Immature natural killer cell (primary cell): ENCODE measurements at regions not wholly inside any gene's neighbourhood (a gene's known extent, or its start where the extent isn't known, plus 50 kb on each side); places are given as distances from the start of the nearest gene placed in this dataset.

Experiments used
- DNase-seq, 3 donors: peaks; one replicate each; pipeline ENCODE4 v3.0.0; 2022; ENCODE audit warnings: mixed read lengths in 1 of 3
- H3K27ac Mint-ChIP-seq, 6 donors: one replicate each; pipeline ENCODE4 v1.8.0; 2020; ENCODE audit warnings: mixed read lengths in 6 of 6, mild to moderate bottlenecking in 5 of 6, inconsistent platforms in 4 of 6, moderate library complexity in 3 of 6
- H3K27me3 Mint-ChIP-seq, 3 donors: one replicate each; pipeline ENCODE4 v1.8.0; 2020 to 2021; ENCODE audit warnings: low read depth in 3 of 3, mild to moderate bottlenecking in 3 of 3, mixed read lengths in 3 of 3, moderate library complexity in 3 of 3, inconsistent platforms in 1 of 3
- H3K36me3 Mint-ChIP-seq, 3 donors: one replicate each; pipeline ENCODE4 v1.8.0; 2020; ENCODE audit warnings: mixed read lengths in 3 of 3, inconsistent platforms in 2 of 3, mild to moderate bottlenecking in 2 of 3
- H3K4me1 Mint-ChIP-seq, 2 donors: one replicate each; pipeline ENCODE4 v1.8.0; 2020; ENCODE audit warnings: inconsistent platforms in 2 of 2, mild to moderate bottlenecking in 2 of 2, mixed read lengths in 2 of 2, moderate library complexity in 1 of 2
- H3K4me3 Mint-ChIP-seq, 5 donors: one replicate each; pipeline ENCODE4 v1.8.0; 2020; ENCODE audit warnings: mild to moderate bottlenecking in 5 of 5, mixed read lengths in 5 of 5, inconsistent platforms in 3 of 5, moderate library complexity in 3 of 5
- H3K9me3 Mint-ChIP-seq, 6 donors: one replicate each; pipeline ENCODE4 v1.8.0; 2020; ENCODE audit warnings: mild to moderate bottlenecking in 6 of 6, mixed read lengths in 6 of 6, inconsistent platforms in 4 of 6, moderate library complexity in 3 of 6

GRCh38 chr11:45060707-45061106, 85.7 kb upstream of the PRDM11 start:
- H3K4me3 Mint-ChIP-seq: no peak overlapping the region
- DNase-seq: no peak
- peaks cover 0 to 9% of the 10 kb centered on the region in 2 donors for H3K4me1 Mint-ChIP-seq
- peaks cover 0 to 3% (median 2%) of the 10 kb centered on the region in 3 donors for H3K36me3 Mint-ChIP-seq
- peaks cover 0 to 7% (median 2%) of the 10 kb centered on the region in 3 donors for H3K27me3 Mint-ChIP-seq
- no peak overlapping the region for H3K27ac Mint-ChIP-seq
- peaks cover 0 to 4% (median under 1%) of the 10 kb centered on the region in 6 donors for H3K9me3 Mint-ChIP-seq

- Mint-ChIP-seq H3K27ac (no peak overlapping the region), H3K4me3 (no peak overlapping the region), H3K4me1 (peaks cover 0 to 9% of the 10 kb centered on the region in 2 donors), H3K9me3 (peaks cover 0 to 4% (median under 1%) of the 10 kb centered on the region in 6 donors), H3K27me3 (peaks cover 0 to 4% (median 2%) of the 10 kb centered on the region in 3 donors), H3K36me3 (peaks cover 0 to 3% (median 0%) of the 10 kb centered on the region in 3 donors)
- DNase-seq: no peak
Measured at GRCh38 chr11:45061641-45062040, 84.8 kb upstream of the PRDM11 start.

- Mint-ChIP-seq H3K27me3 (peaks cover 0 to 4% (median 2%) of the 10 kb centered on the region in 3 donors), H3K9me3 (peaks cover 0 to 4% (median under 1%) of the 10 kb centered on the region in 6 donors), H3K4me3 (no peak overlapping the region), H3K27ac (no peak overlapping the region), H3K4me1 (peaks cover 0 to 9% of the 10 kb centered on the region in 2 donors), H3K36me3 (peaks cover 0 to 3% (median 0%) of the 10 kb centered on the region in 3 donors)
- no peak for DNase-seq
Measured at GRCh38 chr11:45062115-45062514, 84.3 kb upstream of the PRDM11 start.

GRCh38 chr11:45062974-45063635, 83.3 kb upstream of the PRDM11 start:
- H3K27me3 Mint-ChIP-seq: peaks cover 0 to 5% (median 3%) of the 10 kb centered on the region in 3 donors
- H3K36me3 Mint-ChIP-seq: peaks cover 0 to 3% (median 0%) of the 10 kb centered on the region in 3 donors
- H3K4me1 Mint-ChIP-seq: peaks cover 0 to 7% of the 10 kb centered on the region in 2 donors
- peaks cover 0 to 5% (median under 1%) of the 10 kb centered on the region in 6 donors for H3K9me3 Mint-ChIP-seq
- H3K4me3 Mint-ChIP-seq: no peak overlapping the region
- peak overlapping the region in 1 of 6 donors; percentile 30 for H3K27ac Mint-ChIP-seq
- no peak for DNase-seq

DNA sequence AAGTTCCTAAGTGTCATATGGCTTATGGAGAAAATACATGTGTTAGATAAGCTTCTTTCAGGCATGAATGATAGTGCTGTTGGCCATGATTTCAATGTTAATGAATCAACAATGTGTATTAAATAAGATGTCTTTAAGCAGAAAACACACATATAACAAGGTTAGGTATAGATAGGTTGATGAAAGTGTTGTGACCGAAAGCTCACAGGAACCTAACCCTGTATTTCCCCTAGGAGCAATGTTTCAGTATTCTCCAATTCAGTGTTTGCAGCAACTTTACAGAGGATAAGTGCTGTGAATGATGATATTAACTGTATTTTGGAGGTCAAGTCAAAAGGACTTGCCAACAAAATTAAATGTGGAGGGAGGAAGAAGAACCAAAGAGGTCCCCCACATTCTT, 82.8 kb upstream of the PRDM11 start:
- no peak for DNase-seq
- peaks cover 0 to 5% (median under 1%) of the 10 kb centered on the region in 6 donors for H3K9me3 Mint-ChIP-seq
- peaks cover 0 to 6% (median 4%) of the 10 kb centered on the region in 3 donors for H3K27me3 Mint-ChIP-seq

GRCh38 chr11:45067966-45068365, 78.5 kb upstream of the PRDM11 start:
- Mint-ChIP-seq H3K27ac (no peak overlapping the region), H3K4me3 (no peak overlapping the region), H3K36me3 (peaks cover 0 to 3% (median 0%) of the 10 kb centered on the region in 3 donors), H3K9me3 (peaks cover 0 to 5% (median under 1%) of the 10 kb centered on the region in 6 donors), H3K27me3 (peaks cover 0 to 11% (median 6%) of the 10 kb centered on the region in 3 donors), H3K4me1 (peaks cover 6 to 8% of the 10 kb centered on the region in 2 donors)
- no peak for DNase-seq

More for the DNA sequence above, 82.8 kb upstream of the PRDM11 start:
- peaks cover 0 to 2% of the 10 kb centered on the region in 2 donors for H3K4me1 Mint-ChIP-seq
- peaks cover 0 to 3% (median 0%) of the 10 kb centered on the region in 3 donors for H3K36me3 Mint-ChIP-seq
- H3K4me3 Mint-ChIP-seq: no peak overlapping the region
- H3K27ac Mint-ChIP-seq: no peak overlapping the region

DNA sequence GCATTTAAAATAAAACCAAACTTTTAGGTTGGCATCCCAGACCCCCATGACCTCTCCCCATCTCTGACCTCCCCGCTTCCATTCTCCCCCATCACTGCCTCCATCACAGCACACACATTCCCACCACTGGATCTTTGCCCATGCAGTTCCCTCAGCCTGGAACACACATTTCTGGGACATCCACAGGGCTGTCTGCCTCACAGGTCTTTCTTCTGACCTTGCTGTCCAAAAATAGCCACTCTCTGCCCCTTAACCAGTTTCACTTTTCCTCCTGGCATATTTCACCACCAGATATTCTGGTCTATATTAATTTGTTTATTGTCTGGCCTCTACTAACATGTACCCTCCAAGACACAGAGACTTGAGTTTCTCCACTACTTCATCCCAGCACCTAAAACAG, 75.2 kb upstream of the PRDM11 start:
- H3K27ac Mint-ChIP-seq: no peak overlapping the region
- H3K36me3 Mint-ChIP-seq: no peaks in the 10 kb centered on the region
- H3K4me3 Mint-ChIP-seq: no peak overlapping the region
- peaks cover 3 to 9% (median 7%) of the 10 kb centered on the region in 3 donors for H3K27me3 Mint-ChIP-seq
- H3K4me1 Mint-ChIP-seq: peaks cover 23 to 30% of the 10 kb centered on the region in 2 donors
- DNase-seq: no peak
- H3K9me3 Mint-ChIP-seq: peaks cover 0 to 1% (median 0%) of the 10 kb centered on the region in 6 donors

DNA sequence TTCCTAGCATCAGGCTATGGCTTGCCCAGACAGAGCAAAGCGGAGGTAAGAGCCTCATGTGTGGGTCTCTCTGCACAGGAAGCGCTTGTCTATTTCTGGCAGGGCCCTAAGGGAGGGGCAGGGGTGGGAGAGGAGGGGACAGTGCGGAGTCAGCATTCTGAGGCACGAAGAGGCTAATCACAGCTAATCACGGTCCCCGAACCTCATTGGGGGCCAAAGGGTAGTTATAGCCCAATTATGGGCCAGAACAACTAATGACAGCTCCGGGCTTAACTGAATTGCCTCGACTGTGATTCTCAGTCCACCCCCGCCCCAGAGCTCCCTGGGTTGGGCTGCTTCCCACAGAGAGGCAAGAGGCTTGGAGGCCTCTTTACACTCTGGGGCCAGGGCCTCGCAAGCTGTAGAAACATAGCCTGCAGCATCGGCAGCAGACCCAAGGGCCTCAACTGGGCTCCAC, 72.7 kb upstream of the PRDM11 start:
- DNase-seq: peak in 2 of 3 donors; percentile 20 to 26
- peaks cover 4 to 13% (median 5%) of the 10 kb centered on the region in 3 donors for H3K27me3 Mint-ChIP-seq
- H3K4me1 Mint-ChIP-seq: peaks cover 27 to 39% of the 10 kb centered on the region in 2 donors
- peak overlapping the region in 1 of 6 donors; percentile 12 for H3K27ac Mint-ChIP-seq
- no peaks in the 10 kb centered on the region for H3K9me3 Mint-ChIP-seq
- peak overlapping the region in 3 of 5 donors; percentile 31 to 58 (median 39) for H3K4me3 Mint-ChIP-seq
- H3K36me3 Mint-ChIP-seq: no peaks in the 10 kb centered on the region

- H3K36me3 Mint-ChIP-seq: no peaks in the 10 kb centered on the region
- peaks cover 45 to 57% of the 10 kb centered on the region in 2 donors for H3K4me1 Mint-ChIP-seq
- H3K9me3 Mint-ChIP-seq: no peaks in the 10 kb centered on the region
- H3K4me3 Mint-ChIP-seq: no peak overlapping the region
- no peak for DNase-seq
- H3K27me3 Mint-ChIP-seq: peaks cover 8 to 20% (median 9%) of the 10 kb centered on the region in 3 donors
- H3K27ac Mint-ChIP-seq: no peak overlapping the region
Measured at GRCh38 chr11:45075519-45075918, 70.9 kb upstream of the PRDM11 start.

DNA sequence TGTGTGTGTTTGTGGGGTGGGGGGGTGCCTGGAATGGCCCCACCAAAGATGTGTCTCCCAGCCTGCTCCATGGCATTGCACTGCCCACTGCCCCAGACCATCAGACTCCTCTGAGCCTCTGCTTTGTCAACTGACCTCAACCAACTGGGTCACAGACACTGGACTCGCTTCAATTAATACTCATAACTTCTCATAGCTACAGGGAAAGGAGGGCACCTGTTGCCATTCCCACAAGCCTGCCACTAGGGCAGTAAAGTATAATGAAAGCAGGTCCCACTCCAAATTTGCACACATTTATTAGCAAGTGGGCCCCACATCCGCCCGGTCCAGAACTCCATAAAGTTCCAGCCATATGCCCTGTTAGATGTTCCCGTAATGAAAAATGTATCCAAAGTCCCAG, 70.5 kb upstream of the PRDM11 start:
- no peaks in the 10 kb centered on the region for H3K36me3 Mint-ChIP-seq
- H3K27me3 Mint-ChIP-seq: peaks cover 8 to 20% (median 9%) of the 10 kb centered on the region in 3 donors
- H3K4me1 Mint-ChIP-seq: peaks cover 50 to 61% of the 10 kb centered on the region in 2 donors
- no peaks in the 10 kb centered on the region for H3K9me3 Mint-ChIP-seq
- H3K4me3 Mint-ChIP-seq: no peak overlapping the region
- no peak for DNase-seq
- H3K27ac Mint-ChIP-seq: no peak overlapping the region

GRCh38 chr11:45076761-45077160, 69.7 kb upstream of the PRDM11 start:
- H3K27me3 Mint-ChIP-seq: peaks cover 9 to 20% (median 12%) of the 10 kb centered on the region in 3 donors
- no peak for DNase-seq
- H3K4me1 Mint-ChIP-seq: peaks cover 58 to 69% of the 10 kb centered on the region in 2 donors
- no peaks in the 10 kb centered on the region for H3K9me3 Mint-ChIP-seq
- no peak overlapping the region for H3K27ac Mint-ChIP-seq
- H3K36me3 Mint-ChIP-seq: no peaks in the 10 kb centered on the region
- H3K4me3 Mint-ChIP-seq: no peak overlapping the region

DNA sequence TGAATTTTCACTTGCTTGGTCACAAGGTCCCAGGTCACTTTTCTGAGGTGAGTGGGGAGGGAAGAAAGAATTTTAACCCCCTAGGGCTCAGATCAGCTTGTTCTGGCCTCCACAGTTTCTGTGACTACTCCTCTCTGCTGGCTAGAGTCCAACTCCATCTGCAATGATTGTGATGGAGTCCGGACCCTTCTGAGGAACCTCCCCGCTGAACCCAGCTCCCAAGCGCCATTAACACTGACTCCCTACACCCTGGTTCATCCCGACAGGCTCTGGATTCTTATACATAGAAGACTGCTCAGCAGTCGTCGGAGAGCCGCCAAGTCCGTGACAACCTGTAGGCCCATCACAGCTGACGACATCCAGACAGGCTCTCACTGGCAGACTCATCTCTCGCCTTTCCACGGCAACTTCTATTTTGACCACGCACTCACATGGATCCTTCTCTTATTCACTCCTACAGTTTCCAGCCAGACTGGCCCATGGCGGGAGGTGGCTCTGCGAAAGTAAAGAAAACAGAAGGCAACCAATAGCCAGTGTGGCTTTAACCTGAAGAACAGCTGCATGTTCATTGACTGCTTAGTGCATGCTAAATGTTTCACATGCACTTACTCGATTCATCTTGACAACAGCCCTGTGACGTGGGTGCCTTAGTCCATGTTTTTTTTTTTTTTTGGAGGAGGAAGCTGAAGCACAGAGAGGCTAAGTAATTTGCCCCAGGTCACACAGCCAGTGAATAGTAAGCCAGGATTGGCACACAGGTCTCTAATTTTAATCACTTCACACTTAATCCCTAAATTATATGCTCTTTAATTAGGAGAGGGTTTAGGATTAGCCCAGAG, 68.0 kb upstream of the PRDM11 start:
- Mint-ChIP-seq H3K27ac (peak overlapping the region in 3 of 6 donors; percentile 71 to 90 (median 85)), H3K9me3 (peaks cover 0 to 1% (median 0%) of the 10 kb centered on the region in 6 donors)
- no peak for DNase-seq

DNA sequence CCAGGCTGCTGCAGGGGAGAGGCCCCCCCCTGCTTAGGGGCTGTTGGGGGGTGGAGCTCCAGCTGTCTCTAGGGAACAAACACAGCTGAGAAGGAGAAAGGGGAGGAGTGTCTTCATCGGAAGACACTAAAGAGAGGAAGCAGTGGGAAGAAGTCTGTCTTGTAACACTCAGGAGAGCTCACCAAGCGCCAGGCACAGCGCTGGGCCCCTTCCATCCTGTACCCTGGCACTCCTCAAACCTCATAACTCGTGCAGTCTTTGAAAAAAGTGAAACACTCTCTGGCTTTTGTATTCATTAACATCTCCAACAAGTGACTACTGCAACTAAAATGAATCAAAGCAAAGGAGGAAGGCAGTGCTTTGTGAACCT, 67.4 kb upstream of the PRDM11 start:
- peaks cover 0 to 1% (median 0%) of the 10 kb centered on the region in 6 donors for H3K9me3 Mint-ChIP-seq
- H3K4me3 Mint-ChIP-seq: peak overlapping the region; percentile 72 to 86 (median 80)
- H3K27ac Mint-ChIP-seq: peak overlapping the region; percentile 71 to 91 (median 90)
- peaks cover 4 to 26% (median 20%) of the 10 kb centered on the region in 3 donors for H3K27me3 Mint-ChIP-seq
- no peak for DNase-seq
- H3K36me3 Mint-ChIP-seq: peaks cover 0 to 4% (median 0%) of the 10 kb centered on the region in 3 donors
- H3K4me1 Mint-ChIP-seq: peaks cover 62 to 74% of the 10 kb centered on the region in 2 donors

More for the DNA sequence above, 68.0 kb upstream of the PRDM11 start:
- Mint-ChIP-seq H3K4me1 (peaks cover 62 to 74% of the 10 kb centered on the region in 2 donors), H3K4me3 (peak overlapping the region in 4 of 5 donors; percentile 72 to 86 (median 82)), H3K36me3 (peaks cover 0 to 4% (median 0%) of the 10 kb centered on the region in 3 donors), H3K27me3 (peaks cover 5 to 24% (median 20%) of the 10 kb centered on the region in 3 donors)
